ENCODE measurements at regions not wholly inside any gene's neighbourhood (a gene's known extent, or its start where the extent isn't known, plus 50 kb on each side); places are given as distances from the start of the nearest gene placed in this dataset.

- Histone ChIP-seq H3K79me2 (no peaks in the 10 kb centered on the region), H3K9me2 (replicated peaks; ENCODE audit: insufficient read depth) (no peaks in the 10 kb centered on the region), H3K4me2 (no peak overlapping the region), H3K9me3 (ENCODE audit: low read depth) (no peaks in the 10 kb centered on the region), H3K4me3 (no peak overlapping the region), H3K27ac (no peak overlapping the region), H4K20me1 (ENCODE audit: insufficient read depth, poor library complexity, severe bottlenecking) (no peaks in the 10 kb centered on the region), H2AFZ (no peak overlapping the region), H3K36me3 (replicated peaks; ENCODE audit: insufficient read depth, low read depth) (no peaks in the 10 kb centered on the region), H3K4me1 (ENCODE audit: insufficient read depth) (peaks cover 4% of the 10 kb centered on the region), H3K27me3 (no peaks in the 10 kb centered on the region)
- 98% methylated on average over 2 of the region's 2 CpGs for WGBS (ENCODE audit: low lambda C conversion rate, missing lambda C conversion rate)
- DNase-seq (ENCODE audit: low spot score) = no peak
- TF ChIP-seq CTCF (IDR thresholded peaks at IDR 0.05; ENCODE audit: poor library complexity) = no peak
- TF ChIP-seq EZH2phosphoT487 (IDR thresholded peaks at IDR 0.05; ENCODE audit: low read depth, severe bottlenecking, unreplicated experiment) = no peak
- no peak for TF ChIP-seq EZH2 (IDR thresholded peaks at IDR 0.05; ENCODE audit: borderline replicate concordance)
Measured at GRCh38 chr16:64498363-64498762, 623.5 kb downstream of the CDH11 start.

- Histone ChIP-seq H3K4me3 (no peak overlapping the region), H2AFZ (no peak overlapping the region), H3K4me1 (ENCODE audit: insufficient read depth) (peaks cover 9% of the 10 kb centered on the region), H4K20me1 (ENCODE audit: insufficient read depth, poor library complexity, severe bottlenecking) (no peaks in the 10 kb centered on the region), H3K27me3 (no peaks in the 10 kb centered on the region), H3K36me3 (replicated peaks; ENCODE audit: insufficient read depth, low read depth) (no peaks in the 10 kb centered on the region), H3K9me2 (replicated peaks; ENCODE audit: insufficient read depth) (no peaks in the 10 kb centered on the region), H3K9me3 (ENCODE audit: low read depth) (no peaks in the 10 kb centered on the region), H3K79me2 (no peaks in the 10 kb centered on the region), H3K27ac (peak overlapping the region; percentile 23), H3K4me2 (peak overlapping the region; percentile 15)
- WGBS (ENCODE audit: low lambda C conversion rate, missing lambda C conversion rate) = 56% methylated on average over 2 of the region's 2 CpGs
- DNase-seq (ENCODE audit: low spot score) = no peak
- TF ChIP-seq EZH2phosphoT487 (IDR thresholded peaks at IDR 0.05; ENCODE audit: low read depth, severe bottlenecking, unreplicated experiment) (no peak), EZH2 (IDR thresholded peaks at IDR 0.05; ENCODE audit: borderline replicate concordance) (no peak), CTCF (IDR thresholded peaks at IDR 0.05; ENCODE audit: poor library complexity) (no peak)
Measured at GRCh38 chr16:64493709-64494108, 628.2 kb downstream of the CDH11 start.

GRCh38 chr16:64489449-64489848, 632.4 kb downstream of the CDH11 start:
- no peak for DNase-seq (ENCODE audit: low spot score)
- Histone ChIP-seq H3K4me3 (no peak overlapping the region), H3K9me2 (replicated peaks; ENCODE audit: insufficient read depth) (no peaks in the 10 kb centered on the region), H3K36me3 (replicated peaks; ENCODE audit: insufficient read depth, low read depth) (no peaks in the 10 kb centered on the region), H3K79me2 (no peaks in the 10 kb centered on the region), H4K20me1 (ENCODE audit: insufficient read depth, poor library complexity, severe bottlenecking) (no peaks in the 10 kb centered on the region), H3K9me3 (ENCODE audit: low read depth) (no peaks in the 10 kb centered on the region), H3K4me1 (ENCODE audit: insufficient read depth) (peaks cover 9% of the 10 kb centered on the region), H3K27ac (no peak overlapping the region), H3K4me2 (no peak overlapping the region), H2AFZ (no peak overlapping the region), H3K27me3 (no peaks in the 10 kb centered on the region)
- TF ChIP-seq CTCF (IDR thresholded peaks at IDR 0.05; ENCODE audit: poor library complexity) (no peak), EZH2phosphoT487 (IDR thresholded peaks at IDR 0.05; ENCODE audit: low read depth, severe bottlenecking, unreplicated experiment) (no peak), EZH2 (IDR thresholded peaks at IDR 0.05; ENCODE audit: borderline replicate concordance) (no peak)
- WGBS (ENCODE audit: low lambda C conversion rate, missing lambda C conversion rate) = 67% methylated on average over 1 of the region's 1 CpG

GRCh38 chr16:64486561-64486960, 635.3 kb downstream of the CDH11 start:
- H3K27me3 ChIP-seq = no peaks in the 10 kb centered on the region
- no peaks in the 10 kb centered on the region for H3K36me3 ChIP-seq (replicated peaks; ENCODE audit: insufficient read depth, low read depth)
- no peak for TF ChIP-seq EZH2 (IDR thresholded peaks at IDR 0.05; ENCODE audit: borderline replicate concordance)
- no peak for TF ChIP-seq EZH2phosphoT487 (IDR thresholded peaks at IDR 0.05; ENCODE audit: low read depth, severe bottlenecking, unreplicated experiment)
- TF ChIP-seq CTCF (IDR thresholded peaks at IDR 0.05; ENCODE audit: poor library complexity) = no peak
- DNase-seq (ENCODE audit: low spot score) = no peak
- H2AFZ ChIP-seq = no peak overlapping the region
- H3K79me2 ChIP-seq = no peaks in the 10 kb centered on the region
- H3K4me2 ChIP-seq = no peak overlapping the region
- no peaks in the 10 kb centered on the region for H4K20me1 ChIP-seq (ENCODE audit: insufficient read depth, poor library complexity, severe bottlenecking)
- no peaks in the 10 kb centered on the region for H3K4me1 ChIP-seq (ENCODE audit: insufficient read depth)
- no peak overlapping the region for H3K27ac ChIP-seq
- H3K9me3 ChIP-seq (ENCODE audit: low read depth) = no peaks in the 10 kb centered on the region
- H3K4me3 ChIP-seq = no peak overlapping the region
- no peaks in the 10 kb centered on the region for H3K9me2 ChIP-seq (replicated peaks; ENCODE audit: insufficient read depth)
- 68% methylated on average over 1 of the region's 1 CpG for WGBS (ENCODE audit: low lambda C conversion rate, missing lambda C conversion rate)
